Endothelial cell of umbilical vein (primary cell): ENCODE measurements at regions not wholly inside any gene's neighbourhood (a gene's known extent, or its start where the extent isn't known, plus 50 kb on each side); places are given as distances from the start of the nearest gene placed in this dataset.

Experiments used
- EZH2 ChIP-seq: IDR thresholded peaks from 2 replicates; pipeline ENCODE4 v1.6.1; 2012; ENCODE audit warnings: borderline replicate concordance, low read depth, mild to moderate bottlenecking, moderate library complexity, low read length, inconsistent platforms; ENCODE audit not compliant: severe bottlenecking
- FOS ChIP-seq: IDR thresholded peaks from 2 replicates; pipeline ENCODE4 v1.6.1; 2011; ENCODE audit warnings: mild to moderate bottlenecking, low read length, moderate library complexity, borderline replicate concordance; ENCODE audit not compliant: insufficient read depth
- JUN ChIP-seq: IDR thresholded peaks from 2 replicates; pipeline ENCODE4 v1.6.1; 2011; ENCODE audit warnings: borderline replicate concordance, low read depth; ENCODE audit not compliant: insufficient read length, insufficient read depth
- MYC ChIP-seq: IDR thresholded peaks from one replicate; pipeline ENCODE4 v1.6.1; 2011; ENCODE audit warnings: mild to moderate bottlenecking, low read depth, low read length
- POLR2A ChIP-seq: IDR thresholded peaks from 2 replicates; pipeline ENCODE4 v1.6.1; 2012; ENCODE audit warnings: low read depth, mild to moderate bottlenecking, control low read depth, low read length
- POLR2AphosphoS5 ChIP-seq: IDR thresholded peaks from 2 replicates; pipeline ENCODE4 v1.6.1; 2012; ENCODE audit warnings: low read depth, mild to moderate bottlenecking, control low read depth, low read length, moderate library complexity; ENCODE audit not compliant: insufficient read depth
- TF ChIP-seq, protein P1 (sequence below): IDR thresholded peaks from 2 replicates; pipeline ENCODE4 v1.6.1; 2011; ENCODE audit not compliant: insufficient read depth, insufficient read length
- TF ChIP-seq, protein P2 (sequence below), 2 donors: IDR thresholded peaks; 1 replicate in 1 of 2; 2 replicates in 1 of 2; pipeline ENCODE4 v1.5.1; 2011; ENCODE audit warnings: low read length in 2 of 2, mild to moderate bottlenecking in 2 of 2, moderate library complexity in 2 of 2, control low read depth in 1 of 2, inconsistent platforms in 1 of 2, low read depth in 1 of 2; ENCODE audit not compliant: insufficient read depth in 1 of 2; ENCODE audit errors: extremely low read depth in 1 of 2

DNA sequence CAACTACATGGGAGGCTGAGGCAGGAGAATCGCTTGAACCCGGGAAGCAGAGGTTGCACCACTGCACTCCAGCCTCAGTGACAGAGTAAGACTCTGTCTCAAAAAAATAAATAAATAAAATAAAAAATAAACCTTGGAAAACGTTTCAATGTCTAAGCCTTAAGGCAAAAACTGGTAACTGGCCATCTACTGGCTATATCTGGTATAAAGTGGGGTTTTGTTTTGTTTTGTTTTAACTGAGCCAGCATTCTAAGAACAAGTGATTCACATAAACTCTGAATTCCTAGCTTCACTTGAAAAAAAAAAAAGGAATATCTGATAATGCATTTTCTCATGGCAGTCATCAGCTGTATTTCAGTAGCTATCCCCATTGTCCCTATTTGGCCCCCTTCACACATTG is 126.1 kb upstream of the EFNA5 start:
- TF ChIP-seq, protein P1, sequence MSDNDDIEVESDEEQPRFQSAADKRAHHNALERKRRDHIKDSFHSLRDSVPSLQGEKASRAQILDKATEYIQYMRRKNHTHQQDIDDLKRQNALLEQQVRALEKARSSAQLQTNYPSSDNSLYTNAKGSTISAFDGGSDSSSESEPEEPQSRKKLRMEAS = no peak
- TF ChIP-seq, protein P2, sequence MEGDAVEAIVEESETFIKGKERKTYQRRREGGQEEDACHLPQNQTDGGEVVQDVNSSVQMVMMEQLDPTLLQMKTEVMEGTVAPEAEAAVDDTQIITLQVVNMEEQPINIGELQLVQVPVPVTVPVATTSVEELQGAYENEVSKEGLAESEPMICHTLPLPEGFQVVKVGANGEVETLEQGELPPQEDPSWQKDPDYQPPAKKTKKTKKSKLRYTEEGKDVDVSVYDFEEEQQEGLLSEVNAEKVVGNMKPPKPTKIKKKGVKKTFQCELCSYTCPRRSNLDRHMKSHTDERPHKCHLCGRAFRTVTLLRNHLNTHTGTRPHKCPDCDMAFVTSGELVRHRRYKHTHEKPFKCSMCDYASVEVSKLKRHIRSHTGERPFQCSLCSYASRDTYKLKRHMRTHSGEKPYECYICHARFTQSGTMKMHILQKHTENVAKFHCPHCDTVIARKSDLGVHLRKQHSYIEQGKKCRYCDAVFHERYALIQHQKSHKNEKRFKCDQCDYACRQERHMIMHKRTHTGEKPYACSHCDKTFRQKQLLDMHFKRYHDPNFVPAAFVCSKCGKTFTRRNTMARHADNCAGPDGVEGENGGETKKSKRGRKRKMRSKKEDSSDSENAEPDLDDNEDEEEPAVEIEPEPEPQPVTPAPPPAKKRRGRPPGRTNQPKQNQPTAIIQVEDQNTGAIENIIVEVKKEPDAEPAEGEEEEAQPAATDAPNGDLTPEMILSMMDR (IDR thresholded peaks at IDR 0.05; ENCODE audit: extremely low read depth in 1 of 2, insufficient read depth in 1 of 2, low read depth in 1 of 2, low read length in 2 of 2) = no peak
- TF ChIP-seq EZH2 (no peak), POLR2AphosphoS5 (no peak), POLR2A (no peak), MYC (no peak), JUN (no peak), FOS (no peak)
